ENCODE measurements at regions not wholly inside any gene's neighbourhood (a gene's known extent, or its start where the extent isn't known, plus 50 kb on each side); places are given as distances from the start of the nearest gene placed in this dataset.
"Not testable (repeated sequence)": the region's sequence is repeated elsewhere in the genome, so short reads cannot be mapped to it uniquely, and the experiment has no call there.

GRCh38 chr6:85085875-85086274 lies 321.5 kb upstream of the TBX18 start:
- no peak for DNase-seq (ENCODE audit: low read depth)
- no peak overlapping the region for H3K4me3 ChIP-seq (ENCODE audit: low read length)
- TF ChIP-seq CTCF (conservative IDR thresholded peaks at IDR 0.05; ENCODE audit: low read length) = no peak

- no peak overlapping the region for H3K4me3 ChIP-seq (ENCODE audit: low read length)
- no peak for TF ChIP-seq CTCF (conservative IDR thresholded peaks at IDR 0.05; ENCODE audit: low read length)
- DNase-seq (ENCODE audit: low read depth) = peak; percentile 31
These were observed 316.7 kb upstream of the TBX18 start for GRCh38 chr6:85081102-85081501.

GRCh38 chr6:85079761-85080160 lies 315.4 kb upstream of the TBX18 start:
- TF ChIP-seq CTCF (conservative IDR thresholded peaks at IDR 0.05; ENCODE audit: low read length) = no peak
- no peak overlapping the region for H3K4me3 ChIP-seq (ENCODE audit: low read length)
- peak; percentile 16 for DNase-seq (ENCODE audit: low read depth)

GRCh38 chr6:85078058-85078457 lies 313.7 kb upstream of the TBX18 start:
- no peak for TF ChIP-seq CTCF (conservative IDR thresholded peaks at IDR 0.05; ENCODE audit: low read length)
- no peak overlapping the region for H3K4me3 ChIP-seq (ENCODE audit: low read length)
- DNase-seq (ENCODE audit: low read depth) = peak; percentile 88

- no peak overlapping the region for H3K4me3 ChIP-seq (ENCODE audit: low read length)
- TF ChIP-seq CTCF (conservative IDR thresholded peaks at IDR 0.05; ENCODE audit: low read length) = no peak
- peak; percentile 43 for DNase-seq (ENCODE audit: low read depth)
These were observed 312.7 kb upstream of the TBX18 start for GRCh38 chr6:85077098-85077497.

GRCh38 chr6:85071845-85072244 lies 307.4 kb upstream of the TBX18 start:
- H3K4me3 ChIP-seq (ENCODE audit: low read length); DNase-seq (ENCODE audit: low read depth): not testable (repeated sequence)

GRCh38 chr6:85069577-85069976 lies 305.2 kb upstream of the TBX18 start:
- DNase-seq (ENCODE audit: low read depth) = no peak

More at GRCh38 chr6:85069577-85069976, 305.2 kb upstream of the TBX18 start:
- TF ChIP-seq CTCF (conservative IDR thresholded peaks at IDR 0.05; ENCODE audit: low read length) = no peak
- H3K4me3 ChIP-seq (ENCODE audit: low read length) = no peak overlapping the region
